ENCODE measurements at regions not wholly inside any gene's neighbourhood (a gene's known extent, or its start where the extent isn't known, plus 50 kb on each side); places are given as distances from the start of the nearest gene placed in this dataset.

DNA sequence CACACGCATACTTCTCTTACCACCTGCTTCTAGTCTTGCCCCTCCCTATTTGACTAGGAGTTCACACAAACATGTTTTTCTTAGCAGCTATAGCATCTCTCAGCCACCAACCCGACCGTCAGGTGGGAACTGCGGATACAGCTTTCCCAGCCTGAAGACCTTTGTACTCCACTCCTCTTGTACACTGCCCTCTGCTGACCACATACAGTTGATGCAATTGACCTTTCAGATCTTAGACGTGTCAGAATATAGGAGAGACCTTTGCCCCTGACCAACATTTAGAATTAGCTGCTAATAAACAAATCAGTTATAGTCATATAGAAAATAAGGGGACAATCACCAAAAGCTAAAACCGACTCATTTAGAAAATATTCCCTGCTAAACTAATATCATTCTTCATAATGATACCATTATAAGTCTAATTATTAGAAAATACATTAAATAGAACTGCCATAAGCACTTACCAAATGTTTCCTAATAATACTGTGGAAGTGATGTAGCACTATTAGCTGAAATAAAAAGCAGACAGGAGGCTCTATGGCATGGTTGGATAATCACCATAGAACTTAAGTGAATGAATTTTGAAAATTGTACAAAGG is 208.4 kb downstream of the RAD51AP2 start:
- no peak for TF ChIP-seq POLR2A (IDR thresholded peaks at IDR 0.05)
- TF ChIP-seq, protein P1, sequence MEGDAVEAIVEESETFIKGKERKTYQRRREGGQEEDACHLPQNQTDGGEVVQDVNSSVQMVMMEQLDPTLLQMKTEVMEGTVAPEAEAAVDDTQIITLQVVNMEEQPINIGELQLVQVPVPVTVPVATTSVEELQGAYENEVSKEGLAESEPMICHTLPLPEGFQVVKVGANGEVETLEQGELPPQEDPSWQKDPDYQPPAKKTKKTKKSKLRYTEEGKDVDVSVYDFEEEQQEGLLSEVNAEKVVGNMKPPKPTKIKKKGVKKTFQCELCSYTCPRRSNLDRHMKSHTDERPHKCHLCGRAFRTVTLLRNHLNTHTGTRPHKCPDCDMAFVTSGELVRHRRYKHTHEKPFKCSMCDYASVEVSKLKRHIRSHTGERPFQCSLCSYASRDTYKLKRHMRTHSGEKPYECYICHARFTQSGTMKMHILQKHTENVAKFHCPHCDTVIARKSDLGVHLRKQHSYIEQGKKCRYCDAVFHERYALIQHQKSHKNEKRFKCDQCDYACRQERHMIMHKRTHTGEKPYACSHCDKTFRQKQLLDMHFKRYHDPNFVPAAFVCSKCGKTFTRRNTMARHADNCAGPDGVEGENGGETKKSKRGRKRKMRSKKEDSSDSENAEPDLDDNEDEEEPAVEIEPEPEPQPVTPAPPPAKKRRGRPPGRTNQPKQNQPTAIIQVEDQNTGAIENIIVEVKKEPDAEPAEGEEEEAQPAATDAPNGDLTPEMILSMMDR (IDR thresholded peaks at IDR 0.05) = peak; percentile 16 to 71 (median 57)

Measured in esophagus squamous epithelium (tissue), 4 donors.